ENCODE measurements at regions not wholly inside any gene's neighbourhood (a gene's known extent, or its start where the extent isn't known, plus 50 kb on each side); places are given as distances from the start of the nearest gene placed in this dataset.

- TF ChIP-seq REST (IDR thresholded peaks at IDR 0.05; ENCODE audit: insufficient read depth in 1 of 2, low read depth in 2 of 2, low read length in 1 of 2) (no peak), POLR2AphosphoS5 (IDR thresholded peaks at IDR 0.05; ENCODE audit: low read depth, low read length) (no peak), TCF7L2 (IDR thresholded peaks at IDR 0.05; ENCODE audit: low read depth, low read length) (no peak), SIN3A (IDR thresholded peaks at IDR 0.05; ENCODE audit: borderline replicate concordance, insufficient read depth, low read depth, low read length) (no peak), CTCF (IDR thresholded peaks at IDR 0.05) (no peak)
- H3K27ac ChIP-seq (ENCODE audit: low read length): no peak overlapping the region
- CTCF ChIA-PET: no interaction called here
- H3K36me3 ChIP-seq (ENCODE audit: control insufficient read depth, insufficient read depth, low read length): no peaks in the 10 kb centered on the region
- H3K9me3 ChIP-seq (ENCODE audit: control insufficient read depth, insufficient read depth, low read depth, low read length): no peaks in the 10 kb centered on the region
- no TSS peak for BruUV-seq (replicated peaks)
- H3K4me3 ChIP-seq (ENCODE audit: low read depth in 2 of 2, low read length in 2 of 2): no peak overlapping the region
- intact Hi-C loops (cut with micrococcal nuclease; ENCODE audit: unreplicated experiment): no loop called here
- ATAC-seq (no peak), DNase-seq (ENCODE audit: low read depth, low spot score) (no peak)
- in situ Hi-C loops (cut with HindIII; ENCODE audit: low pct_unique_long_range_greater_than_20kb, low sequenced_read_pairs): no loop called here
- no peaks in the 10 kb centered on the region for H3K4me1 ChIP-seq (ENCODE audit: control insufficient read depth, insufficient read depth, low read length)
- POLR2A ChIA-PET: no interaction called here
- no peaks in the 10 kb centered on the region for H3K27me3 ChIP-seq (ENCODE audit: control insufficient read depth, insufficient read depth, low read length)
These were observed 142.8 kb downstream of the TMEM17 start for GRCh38 chr2:62363166-62363565.

GRCh38 chr2:62362561-62362960 is 143.4 kb downstream of the TMEM17 start:
- DNase-seq (ENCODE audit: low read depth, low spot score) (no peak), ATAC-seq (peak; percentile 26; the same call in 1 of the 2 replicates)
- in situ Hi-C loops (cut with HindIII; ENCODE audit: low pct_unique_long_range_greater_than_20kb, low sequenced_read_pairs) (no loop called here), intact Hi-C loops (cut with micrococcal nuclease; ENCODE audit: unreplicated experiment) (no loop called here)
- no peak for TF ChIP-seq SIN3A (IDR thresholded peaks at IDR 0.05; ENCODE audit: borderline replicate concordance, insufficient read depth, low read depth, low read length)
- no peak for TF ChIP-seq TCF7L2 (IDR thresholded peaks at IDR 0.05; ENCODE audit: low read depth, low read length)
- Histone ChIP-seq H3K27me3 (ENCODE audit: control insufficient read depth, insufficient read depth, low read length) (no peaks in the 10 kb centered on the region), H3K4me1 (ENCODE audit: control insufficient read depth, insufficient read depth, low read length) (no peaks in the 10 kb centered on the region), H3K4me3 (ENCODE audit: low read depth in 2 of 2, low read length in 2 of 2) (no peak overlapping the region), H3K27ac (ENCODE audit: low read length) (no peak overlapping the region), H3K9me3 (ENCODE audit: control insufficient read depth, insufficient read depth, low read depth, low read length) (no peaks in the 10 kb centered on the region), H3K36me3 (ENCODE audit: control insufficient read depth, insufficient read depth, low read length) (no peaks in the 10 kb centered on the region)
- ChIA-PET CTCF (no interaction called here), POLR2A (no interaction called here)
- no TSS peak for BruUV-seq (replicated peaks)

GRCh38 chr2:62361964-62362363 is 144.0 kb downstream of the TMEM17 start:
- Histone ChIP-seq H3K4me1 (ENCODE audit: control insufficient read depth, insufficient read depth, low read length) (no peaks in the 10 kb centered on the region), H3K27me3 (ENCODE audit: control insufficient read depth, insufficient read depth, low read length) (no peaks in the 10 kb centered on the region), H3K4me3 (ENCODE audit: low read depth in 2 of 2, low read length in 2 of 2) (no peak overlapping the region), H3K9me3 (ENCODE audit: control insufficient read depth, insufficient read depth, low read depth, low read length) (no peaks in the 10 kb centered on the region), H3K36me3 (ENCODE audit: control insufficient read depth, insufficient read depth, low read length) (no peaks in the 10 kb centered on the region), H3K27ac (ENCODE audit: low read length) (no peak overlapping the region)
- in situ Hi-C loops (cut with HindIII; ENCODE audit: low pct_unique_long_range_greater_than_20kb, low sequenced_read_pairs): no loop called here
- ATAC-seq (no peak), DNase-seq (ENCODE audit: low read depth, low spot score) (no peak)
- intact Hi-C loops (cut with micrococcal nuclease; ENCODE audit: unreplicated experiment): no loop called here
- CTCF ChIA-PET: no interaction called here
- no TSS peak for BruUV-seq (replicated peaks)
- POLR2A ChIA-PET: no interaction called here
- TF ChIP-seq REST (IDR thresholded peaks at IDR 0.05; ENCODE audit: insufficient read depth in 1 of 2, low read depth in 2 of 2, low read length in 1 of 2): no peak
- no peak for TF ChIP-seq CTCF (IDR thresholded peaks at IDR 0.05)
- TF ChIP-seq SIN3A (IDR thresholded peaks at IDR 0.05; ENCODE audit: borderline replicate concordance, insufficient read depth, low read depth, low read length): no peak
- TF ChIP-seq TCF7L2 (IDR thresholded peaks at IDR 0.05; ENCODE audit: low read depth, low read length): no peak
- no peak for TF ChIP-seq POLR2AphosphoS5 (IDR thresholded peaks at IDR 0.05; ENCODE audit: low read depth, low read length)

Measured in Panc1 (cell line).